ENCODE measurements at regions not wholly inside any gene's neighbourhood (a gene's known extent, or its start where the extent isn't known, plus 50 kb on each side); places are given as distances from the start of the nearest gene placed in this dataset.

DNA sequence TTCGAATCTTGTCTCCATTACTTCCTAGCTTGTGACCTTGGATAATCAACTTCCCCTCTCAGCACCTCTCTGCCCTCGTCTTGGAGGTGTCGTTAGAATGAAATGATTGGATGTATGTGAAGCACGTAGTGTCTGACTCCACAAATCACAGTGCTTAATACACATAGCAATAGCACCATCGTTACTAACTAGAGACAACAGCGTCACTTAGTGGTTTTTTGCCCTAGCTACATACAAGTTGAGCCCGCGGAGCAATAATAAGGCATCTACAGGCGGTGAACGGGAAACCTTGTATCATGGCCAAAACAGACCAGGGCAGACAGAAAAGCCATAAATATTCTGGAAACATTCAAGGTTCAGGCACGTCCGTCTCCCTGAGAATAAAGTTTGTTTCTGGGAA lies 154.9 kb downstream of the ASCL4 start:
- Histone ChIP-seq H3K4me1 (ENCODE audit: control insufficient read depth, low read depth, low read length) (no peaks in the 10 kb centered on the region), H4K5ac (ENCODE audit: low read length) (no peak overlapping the region), H3K4me3 (ENCODE audit: low read length) (no peak overlapping the region), H2BK120ac (ENCODE audit: low read depth, low read length) (no peak overlapping the region), H2BK15ac (replicated peaks; ENCODE audit: low read depth) (no peak overlapping the region), H3K9ac (ENCODE audit: low read length) (no peak overlapping the region), H3K56ac (ENCODE audit: low read length) (no peak overlapping the region), H3K4me2 (ENCODE audit: low read length) (no peak overlapping the region), H3K18ac (ENCODE audit: low read length) (no peak overlapping the region), H3K79me2 (ENCODE audit: control insufficient read depth, insufficient read depth, low read length) (no peaks in the 10 kb centered on the region), H3K23ac (ENCODE audit: low read length) (no peak overlapping the region), H4K8ac (ENCODE audit: low read depth, low read length) (no peak overlapping the region), H3K27ac (ENCODE audit: low read depth, low read length) (no peak overlapping the region), H3K4ac (ENCODE audit: low read depth, low read length) (no peak overlapping the region), H3K27me3 (ENCODE audit: insufficient read depth, low read length, poor library complexity) (no peaks in the 10 kb centered on the region), H2AK5ac (ENCODE audit: low read length) (no peak overlapping the region), H3K36me3 (ENCODE audit: control insufficient read depth, insufficient read depth, low read length) (no peaks in the 10 kb centered on the region), H2BK5ac (ENCODE audit: low read length) (no peak overlapping the region), H3K79me1 (ENCODE audit: low read length) (no peaks in the 10 kb centered on the region)
- peak; percentile 79 for DNase-seq
- WGBS (ENCODE audit: extremely low coverage, insufficient coverage, low lambda C conversion rate): no CpG with 5 or more reads among the region's 12 CpGs

DNA sequence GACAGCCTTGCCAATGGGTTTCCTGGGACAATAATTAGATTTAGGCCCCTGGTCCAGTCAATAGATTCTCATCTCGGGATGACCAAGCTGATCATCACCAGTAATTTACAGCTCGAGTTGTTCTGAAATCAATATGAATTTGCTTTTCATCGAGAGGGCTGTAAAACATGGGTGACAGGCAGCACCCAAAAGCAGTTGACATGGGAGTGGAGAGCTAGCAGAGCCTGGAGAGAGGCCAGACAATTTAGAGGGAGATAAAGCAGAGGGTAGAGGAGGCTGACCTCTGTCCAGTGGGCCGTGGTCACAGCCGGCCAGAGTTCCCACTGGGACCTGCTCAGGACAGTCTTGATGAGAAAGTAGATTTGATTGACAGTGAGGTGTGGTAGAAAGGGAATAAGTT lies 157.3 kb downstream of the ASCL4 start:
- no CpG with 5 or more reads among the region's 5 CpGs for WGBS (ENCODE audit: extremely low coverage, insufficient coverage, low lambda C conversion rate)
- Histone ChIP-seq H3K4me1 (ENCODE audit: control insufficient read depth, low read depth, low read length) (no peaks in the 10 kb centered on the region), H2BK15ac (replicated peaks; ENCODE audit: low read depth) (no peak overlapping the region), H2AK5ac (ENCODE audit: low read length) (no peak overlapping the region), H3K36me3 (ENCODE audit: control insufficient read depth, insufficient read depth, low read length) (no peaks in the 10 kb centered on the region), H4K8ac (ENCODE audit: low read depth, low read length) (no peak overlapping the region), H3K18ac (ENCODE audit: low read length) (no peak overlapping the region), H2BK5ac (ENCODE audit: low read length) (no peak overlapping the region), H3K56ac (ENCODE audit: low read length) (no peak overlapping the region), H4K5ac (ENCODE audit: low read length) (no peak overlapping the region), H3K4me2 (ENCODE audit: low read length) (no peak overlapping the region), H3K79me2 (ENCODE audit: control insufficient read depth, insufficient read depth, low read length) (no peaks in the 10 kb centered on the region), H3K27ac (ENCODE audit: low read depth, low read length) (no peak overlapping the region), H3K4me3 (ENCODE audit: low read length) (no peak overlapping the region), H3K4ac (ENCODE audit: low read depth, low read length) (no peak overlapping the region), H2BK120ac (ENCODE audit: low read depth, low read length) (no peak overlapping the region), H3K23ac (ENCODE audit: low read length) (no peak overlapping the region), H3K9ac (ENCODE audit: low read length) (no peak overlapping the region), H3K27me3 (ENCODE audit: insufficient read depth, low read length, poor library complexity) (no peaks in the 10 kb centered on the region), H3K79me1 (ENCODE audit: low read length) (no peaks in the 10 kb centered on the region)
- no peak for DNase-seq

- Histone ChIP-seq H3K56ac (ENCODE audit: low read length) (no peak overlapping the region), H3K79me1 (ENCODE audit: low read length) (no peaks in the 10 kb centered on the region), H3K27ac (ENCODE audit: low read depth, low read length) (no peak overlapping the region), H2BK120ac (ENCODE audit: low read depth, low read length) (no peak overlapping the region), H3K79me2 (ENCODE audit: control insufficient read depth, insufficient read depth, low read length) (no peaks in the 10 kb centered on the region), H3K4me1 (ENCODE audit: control insufficient read depth, low read depth, low read length) (no peaks in the 10 kb centered on the region), H3K4me3 (ENCODE audit: low read length) (no peak overlapping the region), H2BK5ac (ENCODE audit: low read length) (no peak overlapping the region), H4K8ac (ENCODE audit: low read depth, low read length) (no peak overlapping the region), H3K4me2 (ENCODE audit: low read length) (no peak overlapping the region), H3K36me3 (ENCODE audit: control insufficient read depth, insufficient read depth, low read length) (no peaks in the 10 kb centered on the region), H2BK15ac (replicated peaks; ENCODE audit: low read depth) (no peak overlapping the region), H3K18ac (ENCODE audit: low read length) (no peak overlapping the region), H3K4ac (ENCODE audit: low read depth, low read length) (no peak overlapping the region), H4K5ac (ENCODE audit: low read length) (no peak overlapping the region), H3K9ac (ENCODE audit: low read length) (no peak overlapping the region), H3K27me3 (ENCODE audit: insufficient read depth, low read length, poor library complexity) (no peaks in the 10 kb centered on the region), H2AK5ac (ENCODE audit: low read length) (no peak overlapping the region), H3K23ac (ENCODE audit: low read length) (no peak overlapping the region)
- DNase-seq: no peak
- WGBS (ENCODE audit: extremely low coverage, insufficient coverage, low lambda C conversion rate): no CpG with 5 or more reads among the region's 1 CpG
These were observed 163.9 kb downstream of the ASCL4 start for GRCh38 chr12:107938446-107938845.

- no peak overlapping the region for H4K5ac ChIP-seq (ENCODE audit: low read length)
These were observed 174.0 kb downstream of the ASCL4 start for GRCh38 chr12:107948391-107948945.

GRCh38 chr12:107951024-107951423 lies 176.5 kb downstream of the ASCL4 start:
- Histone ChIP-seq H2AK5ac (ENCODE audit: low read length) (no peak overlapping the region), H3K4me3 (ENCODE audit: low read length) (no peak overlapping the region), H3K4me2 (ENCODE audit: low read length) (no peak overlapping the region), H4K8ac (ENCODE audit: low read depth, low read length) (no peak overlapping the region), H3K56ac (ENCODE audit: low read length) (no peak overlapping the region), H3K27me3 (ENCODE audit: insufficient read depth, low read length, poor library complexity) (no peaks in the 10 kb centered on the region), H3K4ac (ENCODE audit: low read depth, low read length) (no peak overlapping the region), H3K23ac (ENCODE audit: low read length) (no peak overlapping the region), H3K79me2 (ENCODE audit: control insufficient read depth, insufficient read depth, low read length) (no peaks in the 10 kb centered on the region), H2BK5ac (ENCODE audit: low read length) (no peak overlapping the region), H2BK15ac (replicated peaks; ENCODE audit: low read depth) (no peak overlapping the region), H3K36me3 (ENCODE audit: control insufficient read depth, insufficient read depth, low read length) (no peaks in the 10 kb centered on the region), H2BK120ac (ENCODE audit: low read depth, low read length) (no peak overlapping the region), H3K27ac (ENCODE audit: low read depth, low read length) (no peak overlapping the region), H3K9ac (ENCODE audit: low read length) (no peak overlapping the region), H3K4me1 (ENCODE audit: control insufficient read depth, low read depth, low read length) (no peaks in the 10 kb centered on the region), H3K18ac (ENCODE audit: low read length) (no peak overlapping the region), H3K79me1 (ENCODE audit: low read length) (no peaks in the 10 kb centered on the region), H4K5ac (ENCODE audit: low read length) (no peak overlapping the region)
- DNase-seq: no peak
- WGBS (ENCODE audit: extremely low coverage, insufficient coverage, low lambda C conversion rate): no CpG with 5 or more reads among the region's 2 CpGs

More at GRCh38 chr12:107948391-107948945, 174.0 kb downstream of the ASCL4 start:
- no peak overlapping the region for H3K4me2 ChIP-seq (ENCODE audit: low read length)
- H2BK120ac ChIP-seq (ENCODE audit: low read depth, low read length): no peak overlapping the region
- no peaks in the 10 kb centered on the region for H3K36me3 ChIP-seq (ENCODE audit: control insufficient read depth, insufficient read depth, low read length)
- H3K4ac ChIP-seq (ENCODE audit: low read depth, low read length): no peak overlapping the region
- no peaks in the 10 kb centered on the region for H3K79me2 ChIP-seq (ENCODE audit: control insufficient read depth, insufficient read depth, low read length)
- H3K27ac ChIP-seq (ENCODE audit: low read depth, low read length): no peak overlapping the region
- H3K79me1 ChIP-seq (ENCODE audit: low read length): no peaks in the 10 kb centered on the region
- no peak overlapping the region for H3K18ac ChIP-seq (ENCODE audit: low read length)
- no CpG with 5 or more reads among the region's 12 CpGs for WGBS (ENCODE audit: extremely low coverage, insufficient coverage, low lambda C conversion rate)
- no peak overlapping the region for H2AK5ac ChIP-seq (ENCODE audit: low read length)
- no peaks in the 10 kb centered on the region for H3K27me3 ChIP-seq (ENCODE audit: insufficient read depth, low read length, poor library complexity)
- DNase-seq: no peak
- H3K9ac ChIP-seq (ENCODE audit: low read length): no peak overlapping the region
- no peaks in the 10 kb centered on the region for H3K4me1 ChIP-seq (ENCODE audit: control insufficient read depth, low read depth, low read length)
- H4K8ac ChIP-seq (ENCODE audit: low read depth, low read length): no peak overlapping the region
- H3K23ac ChIP-seq (ENCODE audit: low read length): no peak overlapping the region
- H3K56ac ChIP-seq (ENCODE audit: low read length): no peak overlapping the region
- H2BK15ac ChIP-seq (replicated peaks; ENCODE audit: low read depth): no peak overlapping the region
- H2BK5ac ChIP-seq (ENCODE audit: low read length): no peak overlapping the region
- no peak overlapping the region for H3K4me3 ChIP-seq (ENCODE audit: low read length)

DNA sequence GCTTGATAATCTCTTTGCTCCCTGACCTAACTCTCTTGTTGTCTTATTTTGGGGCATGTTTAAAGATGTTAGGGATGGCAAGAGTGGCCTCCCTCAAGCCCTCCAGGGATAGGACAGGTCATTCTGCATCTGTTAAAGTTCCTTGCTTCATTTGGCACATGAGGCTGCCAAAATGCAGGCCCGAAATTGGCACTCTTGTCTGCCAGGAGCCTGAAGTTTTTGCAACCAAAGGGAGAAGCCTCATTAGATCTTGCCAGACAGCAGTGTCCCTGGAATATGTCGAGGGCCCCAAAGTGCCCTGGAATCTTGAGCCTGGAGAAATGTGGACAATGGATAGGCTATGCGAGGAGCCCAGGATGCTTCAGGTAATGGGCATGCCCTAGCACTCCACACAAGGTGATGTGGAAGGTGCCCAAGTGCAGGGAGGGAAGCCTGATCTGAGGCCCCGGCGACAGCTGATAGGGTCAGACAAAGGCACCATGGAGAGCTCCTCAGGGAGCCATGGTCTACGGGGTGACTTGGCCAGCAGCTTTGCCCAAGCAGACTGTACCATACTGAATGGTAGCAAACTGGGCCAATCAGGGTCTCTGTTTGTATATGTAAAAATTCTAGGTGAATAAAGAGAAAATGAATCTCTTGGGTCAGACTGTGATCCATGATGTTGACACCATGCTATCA lies 173.0 kb upstream of the WSCD2 start:
- H2BK15ac ChIP-seq (replicated peaks; ENCODE audit: low read depth): no peak overlapping the region
- H3K4me2 ChIP-seq (ENCODE audit: low read length): no peak overlapping the region
- H2BK5ac ChIP-seq (ENCODE audit: low read length): no peak overlapping the region
- no peaks in the 10 kb centered on the region for H3K4me1 ChIP-seq (ENCODE audit: control insufficient read depth, low read depth, low read length)
- no peaks in the 10 kb centered on the region for H3K79me1 ChIP-seq (ENCODE audit: low read length)
- DNase-seq: no peak
- no peak overlapping the region for H3K56ac ChIP-seq (ENCODE audit: low read length)
- no peak overlapping the region for H3K23ac ChIP-seq (ENCODE audit: low read length)
- H3K27me3 ChIP-seq (ENCODE audit: insufficient read depth, low read length, poor library complexity): no peaks in the 10 kb centered on the region
- no peak overlapping the region for H3K4ac ChIP-seq (ENCODE audit: low read depth, low read length)
- H4K5ac ChIP-seq (ENCODE audit: low read length): no peak overlapping the region
- no peak overlapping the region for H2AK5ac ChIP-seq (ENCODE audit: low read length)
- H2BK120ac ChIP-seq (ENCODE audit: low read depth, low read length): no peak overlapping the region
- WGBS (ENCODE audit: extremely low coverage, insufficient coverage, low lambda C conversion rate): no CpG with 5 or more reads among the region's 6 CpGs
- no peak overlapping the region for H4K8ac ChIP-seq (ENCODE audit: low read depth, low read length)
- no peak overlapping the region for H3K4me3 ChIP-seq (ENCODE audit: low read length)
- no peaks in the 10 kb centered on the region for H3K36me3 ChIP-seq (ENCODE audit: control insufficient read depth, insufficient read depth, low read length)
- H3K9ac ChIP-seq (ENCODE audit: low read length): no peak overlapping the region
- H3K27ac ChIP-seq (ENCODE audit: low read depth, low read length): no peak overlapping the region
- H3K18ac ChIP-seq (ENCODE audit: low read length): no peak overlapping the region
- no peaks in the 10 kb centered on the region for H3K79me2 ChIP-seq (ENCODE audit: control insufficient read depth, insufficient read depth, low read length)

Measured in mesendoderm (in vitro differentiated cells).